ENCODE measurements at regions not wholly inside any gene's neighbourhood (a gene's known extent, or its start where the extent isn't known, plus 50 kb on each side); places are given as distances from the start of the nearest gene placed in this dataset.

- DNase-seq (ENCODE audit: low read depth) = no peak
These were observed 50.8 kb upstream of the SASH1 start for GRCh38 chr6:148291876-148292275.
